ENCODE measurements at regions not wholly inside any gene's neighbourhood (a gene's known extent, or its start where the extent isn't known, plus 50 kb on each side); places are given as distances from the start of the nearest gene placed in this dataset.

- DNase-seq, result no peak
Observed at GRCh38 chr14:65794674-65795279, 382.2 kb downstream of the FUT8 start.

GRCh38 chr14:65798216-65798615 is 385.7 kb downstream of the FUT8 start:
- DNase-seq, result no peak

GRCh38 chr14:65800694-65801093 is 388.2 kb downstream of the FUT8 start:
- DNase-seq, result no peak

- no peak for DNase-seq
Observed at GRCh38 chr14:65802196-65802595, 389.7 kb downstream of the FUT8 start.

- DNase-seq, result no peak
Observed at GRCh38 chr14:65803885-65804284, 391.4 kb downstream of the FUT8 start.

GRCh38 chr14:65804439-65805112 is 392.0 kb downstream of the FUT8 start:
- no peak for DNase-seq

GRCh38 chr14:65805113-65805473 is 392.6 kb downstream of the FUT8 start:
- no peak for DNase-seq

- DNase-seq, result no peak
Observed at GRCh38 chr14:65808390-65808789, 395.9 kb downstream of the FUT8 start.

- DNase-seq, result no peak
Observed at GRCh38 chr14:65810322-65810721, 397.8 kb downstream of the FUT8 start.

- DNase-seq, result no peak
Observed at GRCh38 chr14:65813760-65814384, 401.3 kb downstream of the FUT8 start.

GRCh38 chr14:65815127-65815526 is 402.6 kb downstream of the FUT8 start:
- DNase-seq, result no peak

GRCh38 chr14:65817011-65817410 is 404.5 kb downstream of the FUT8 start:
- no peak for DNase-seq

- DNase-seq, result no peak
Observed at GRCh38 chr14:65819569-65819968, 407.0 kb downstream of the FUT8 start.

GRCh38 chr14:65821224-65821753 is 408.8 kb downstream of the FUT8 start:
- DNase-seq, result no peak

- DNase-seq, result peak; percentile 56
Observed at GRCh38 chr14:65824285-65824977, 411.9 kb downstream of the FUT8 start.

- no peak for DNase-seq
Observed at GRCh38 chr14:65824978-65825299, 412.4 kb downstream of the FUT8 start.

- no peak for DNase-seq
Observed at GRCh38 chr14:65826946-65827345, 414.4 kb downstream of the FUT8 start.

- no peak for DNase-seq
Observed at GRCh38 chr14:65827520-65827919, 415.0 kb downstream of the FUT8 start.

- no peak for DNase-seq
Observed at GRCh38 chr14:65828396-65828795, 415.9 kb downstream of the FUT8 start.

GRCh38 chr14:65832431-65833266 is 420.1 kb downstream of the FUT8 start:
- DNase-seq, result no peak

GRCh38 chr14:65833267-65833880 is 420.8 kb downstream of the FUT8 start:
- no peak for DNase-seq

- no peak for DNase-seq
Observed at GRCh38 chr14:65834051-65834450, 421.5 kb downstream of the FUT8 start.
